Activated CD4-positive, CD25-positive, alpha-beta regulatory T cell treated with anti-CD3 and anti-CD28 coated beads, Interleukin-2, amount 50 U/mL, for 24 hours (primary cell): ENCODE measurements at regions not wholly inside any gene's neighbourhood (a gene's known extent, or its start where the extent isn't known, plus 50 kb on each side); places are given as distances from the start of the nearest gene placed in this dataset.

Experiments
- ATAC-seq, 2 donors: fragments of 150-1000 bp; cut with Tn5 transposase; one replicate each; pipeline ENCODE4 v1.10.0; 2021; ENCODE audit warnings: mild to moderate bottlenecking in 1 of 2, moderate library complexity in 1 of 2

- ATAC-seq = no peak
Measured at GRCh38 chr2:168380500-168380899, 75.6 kb upstream of the CERS6 start.

GRCh38 chr2:168392024-168392423, 64.0 kb upstream of the CERS6 start:
- ATAC-seq = no peak

GRCh38 chr2:168392797-168393196, 63.3 kb upstream of the CERS6 start:
- ATAC-seq = no peak

GRCh38 chr2:168394262-168394661, 61.8 kb upstream of the CERS6 start:
- ATAC-seq = no peak

- ATAC-seq = no peak
Measured at GRCh38 chr2:168396131-168396530, 59.9 kb upstream of the CERS6 start.

GRCh38 chr2:168397629-168398028, 58.4 kb upstream of the CERS6 start:
- ATAC-seq = no peak

GRCh38 chr2:168401048-168401556, 55.0 kb upstream of the CERS6 start:
- no peak for ATAC-seq

- no peak for ATAC-seq
Measured at GRCh38 chr2:168401771-168402170, 54.3 kb upstream of the CERS6 start.

GRCh38 chr2:168402531-168402930, 53.5 kb upstream of the CERS6 start:
- ATAC-seq = no peak

GRCh38 chr2:168403736-168404135, 52.3 kb upstream of the CERS6 start:
- ATAC-seq = no peak

- no peak for ATAC-seq
Measured at GRCh38 chr2:168404764-168405163, 51.3 kb upstream of the CERS6 start.
